DOHH2 (cell line): ENCODE measurements at regions not wholly inside any gene's neighbourhood (a gene's known extent, or its start where the extent isn't known, plus 50 kb on each side); places are given as distances from the start of the nearest gene placed in this dataset.

Source experiments
- CTCF ChIP-seq: fragments of 200-600 bp; sonication (generic); IDR thresholded peaks from one replicate; pipeline ENCODE4 v1.5.1; 2014; ENCODE audit warnings: antibody characterized with exemption, mild to moderate bottlenecking, low read depth, low read length; ENCODE audit not compliant: poor library complexity, severe bottlenecking
- EZH2phosphoT487 ChIP-seq: fragments of 200-600 bp; sonication (generic); IDR thresholded peaks from 2 replicates; pipeline ENCODE4 v1.6.1; 2017; ENCODE audit warnings: borderline replicate concordance, mild to moderate bottlenecking, antibody characterized with exemption, low read length, moderate library complexity, mixed read lengths

- TF ChIP-seq CTCF (no peak), EZH2phosphoT487 (no peak)
Measured at GRCh38 chr7:88635149-88635548, 124.4 kb upstream of the ZNF804B start.
